HAP-1 (cell line): ENCODE measurements at regions not wholly inside any gene's neighbourhood (a gene's known extent, or its start where the extent isn't known, plus 50 kb on each side); places are given as distances from the start of the nearest gene placed in this dataset.
"Not testable (repeated sequence)": the region's sequence is repeated elsewhere in the genome, so short reads cannot be mapped to it uniquely, and the experiment has no call there.

Experiments used
- DNase-seq, 2 experiments: peaks; one replicate each; pipeline ENCODE4 v3.0.0-alpha.2; 2016 to 2020; ENCODE audit warnings: low spot score in 2 of 2
- H3K27me3 ChIP-seq: fragments of 250-450 bp; sonication (Bioruptor Pico); 2 replicates; pipeline ENCODE4 v1.5.1; 2020; ENCODE audit warnings: low read depth, mild to moderate bottlenecking, moderate library complexity
- H3K36me3 ChIP-seq: fragments of 250-450 bp; sonication (Bioruptor Pico); replicated peaks from 2 replicates; pipeline ENCODE4 v1.5.1; 2020; ENCODE audit warnings: mild to moderate bottlenecking
- H3K4me1 ChIP-seq: fragments of 250-450 bp; sonication (Bioruptor Pico); 2 replicates; pipeline ENCODE4 v1.5.1; 2020; ENCODE audit warnings: mild to moderate bottlenecking
- H3K4me3 ChIP-seq: fragments of 250-450 bp; sonication (Bioruptor Pico); 2 replicates; pipeline ENCODE4 v1.5.1; 2020; ENCODE audit warnings: mild to moderate bottlenecking, moderate library complexity
- H3K9me3 ChIP-seq: fragments of 250-450 bp; sonication (Bioruptor Pico); 2 replicates; pipeline ENCODE4 v1.5.1; 2020; ENCODE audit warnings: mild to moderate bottlenecking, moderate library complexity
- in situ Hi-C: fragments of 300-500 bp; cut with MboI; formaldehyde crosslinking; loops from 3 replicates; pipeline ENCODE4 v1.14.3; 2020; ENCODE audit warnings: low sequenced_read_pairs, inconsistent platforms, mixed read lengths

GRCh38 chr7:66502230-66503035, 126.2 kb upstream of the KCTD7 start:
- Histone ChIP-seq H3K4me1 (no peaks in the 10 kb centered on the region), H3K9me3 (no peaks in the 10 kb centered on the region), H3K36me3 (no peaks in the 10 kb centered on the region), H3K4me3 (no peak overlapping the region), H3K27me3 (no peaks in the 10 kb centered on the region)
- no peak for DNase-seq
- in situ Hi-C loops = no loop called here

GRCh38 chr7:66503036-66503370, 125.7 kb upstream of the KCTD7 start:
- Histone ChIP-seq H3K9me3 (no peaks in the 10 kb centered on the region), H3K27me3 (no peaks in the 10 kb centered on the region), H3K36me3 (no peaks in the 10 kb centered on the region), H3K4me3 (no peak overlapping the region), H3K4me1 (no peaks in the 10 kb centered on the region)
- in situ Hi-C loops = no loop called here
- DNase-seq = no peak

- H3K4me1 ChIP-seq = no peaks in the 10 kb centered on the region
- in situ Hi-C loops = no loop called here
- no peaks in the 10 kb centered on the region for H3K27me3 ChIP-seq
- no peaks in the 10 kb centered on the region for H3K9me3 ChIP-seq
- DNase-seq = no peak
- H3K4me3 ChIP-seq = no peak overlapping the region
- H3K36me3 ChIP-seq = no peaks in the 10 kb centered on the region
Observed at GRCh38 chr7:66503551-66504031, 125.1 kb upstream of the KCTD7 start.

GRCh38 chr7:66504131-66504530, 124.5 kb upstream of the KCTD7 start:
- Histone ChIP-seq H3K9me3 (no peaks in the 10 kb centered on the region), H3K36me3 (no peaks in the 10 kb centered on the region), H3K4me1 (no peaks in the 10 kb centered on the region), H3K27me3 (no peaks in the 10 kb centered on the region), H3K4me3 (no peak overlapping the region)
- no peak for DNase-seq
- in situ Hi-C loops = no loop called here

- DNase-seq = no peak
- H3K4me1 ChIP-seq = no peaks in the 10 kb centered on the region
- H3K36me3 ChIP-seq = no peaks in the 10 kb centered on the region
- in situ Hi-C loops = no loop called here
- no peaks in the 10 kb centered on the region for H3K27me3 ChIP-seq
- H3K4me3 ChIP-seq = no peak overlapping the region
- H3K9me3 ChIP-seq = no peaks in the 10 kb centered on the region
Observed at GRCh38 chr7:66505009-66505408, 123.7 kb upstream of the KCTD7 start.

- no peak overlapping the region for H3K4me3 ChIP-seq
- no peak for DNase-seq
- no peaks in the 10 kb centered on the region for H3K4me1 ChIP-seq
- no peaks in the 10 kb centered on the region for H3K9me3 ChIP-seq
- H3K36me3 ChIP-seq = no peaks in the 10 kb centered on the region
- in situ Hi-C loops = no loop called here
- no peaks in the 10 kb centered on the region for H3K27me3 ChIP-seq
Observed at GRCh38 chr7:66505531-66506451, 122.9 kb upstream of the KCTD7 start.

GRCh38 chr7:66506703-66507102, 122.0 kb upstream of the KCTD7 start:
- H3K27me3 ChIP-seq, in situ Hi-C loops, H3K9me3 ChIP-seq, H3K4me3 ChIP-seq, DNase-seq, H3K4me1 ChIP-seq, H3K36me3 ChIP-seq: not testable (repeated sequence)

GRCh38 chr7:66507764-66508296, 120.9 kb upstream of the KCTD7 start:
- Histone ChIP-seq H3K4me1 (no peaks in the 10 kb centered on the region), H3K27me3 (no peaks in the 10 kb centered on the region), H3K4me3 (no peak overlapping the region), H3K9me3 (no peaks in the 10 kb centered on the region), H3K36me3 (no peaks in the 10 kb centered on the region)
- no peak for DNase-seq
- in situ Hi-C loops = no loop called here

GRCh38 chr7:66508431-66508830, 120.2 kb upstream of the KCTD7 start:
- Histone ChIP-seq H3K4me3 (no peak overlapping the region), H3K36me3 (no peaks in the 10 kb centered on the region), H3K9me3 (no peaks in the 10 kb centered on the region), H3K4me1 (no peaks in the 10 kb centered on the region), H3K27me3 (no peaks in the 10 kb centered on the region)
- in situ Hi-C loops = no loop called here
- no peak for DNase-seq

- Histone ChIP-seq H3K4me3 (no peak overlapping the region), H3K36me3 (no peaks in the 10 kb centered on the region), H3K4me1 (no peaks in the 10 kb centered on the region), H3K9me3 (no peaks in the 10 kb centered on the region), H3K27me3 (no peaks in the 10 kb centered on the region)
- in situ Hi-C loops = no loop called here
- DNase-seq = no peak
Observed at GRCh38 chr7:66514050-66514449, 114.6 kb upstream of the KCTD7 start.

GRCh38 chr7:66517212-66517909, 111.3 kb upstream of the KCTD7 start:
- Histone ChIP-seq H3K4me3 (no peak overlapping the region), H3K27me3 (no peaks in the 10 kb centered on the region), H3K36me3 (no peaks in the 10 kb centered on the region), H3K9me3 (no peaks in the 10 kb centered on the region), H3K4me1 (no peaks in the 10 kb centered on the region)
- in situ Hi-C loops = no loop called here
- DNase-seq = no peak

GRCh38 chr7:66518151-66518691, 110.5 kb upstream of the KCTD7 start:
- Histone ChIP-seq H3K27me3 (no peaks in the 10 kb centered on the region), H3K36me3 (no peaks in the 10 kb centered on the region), H3K4me1 (no peaks in the 10 kb centered on the region), H3K4me3 (no peak overlapping the region), H3K9me3 (no peaks in the 10 kb centered on the region)
- in situ Hi-C loops = no loop called here
- DNase-seq = no peak

- Histone ChIP-seq H3K27me3 (no peaks in the 10 kb centered on the region), H3K36me3 (no peaks in the 10 kb centered on the region), H3K4me3 (no peak overlapping the region), H3K9me3 (no peaks in the 10 kb centered on the region), H3K4me1 (no peaks in the 10 kb centered on the region)
- DNase-seq = no peak
- in situ Hi-C loops = no loop called here
Observed at GRCh38 chr7:66521675-66522074, 107.0 kb upstream of the KCTD7 start.
